H1 (cell line): ENCODE measurements at regions not wholly inside any gene's neighbourhood (a gene's known extent, or its start where the extent isn't known, plus 50 kb on each side); places are given as distances from the start of the nearest gene placed in this dataset.

Experiments used
- BACH1 ChIP-seq: IDR thresholded peaks from 2 replicates; pipeline ENCODE4 v1.6.1; 2012; ENCODE audit warnings: low read length, improper control_type of control experiment
- CTCF ChIP-seq, 3 experiments: IDR thresholded peaks; 1 replicate in 2 of 3; 2 replicates in 1 of 3; pipeline versions ENCODE4 v1.5.1 to v1.6.1; 2011; ENCODE audit warnings: low read length in 3 of 3, mild to moderate bottlenecking in 3 of 3, inconsistent platforms in 2 of 3, low read depth in 1 of 3, moderate library complexity in 1 of 3; ENCODE audit not compliant: insufficient read depth in 1 of 3; ENCODE audit errors: control extremely low read depth in 1 of 3
- POLR2AphosphoS5 ChIP-seq: IDR thresholded peaks from 2 replicates; pipeline ENCODE4 v1.6.1; 2011; ENCODE audit warnings: low read depth, low read length

DNA sequence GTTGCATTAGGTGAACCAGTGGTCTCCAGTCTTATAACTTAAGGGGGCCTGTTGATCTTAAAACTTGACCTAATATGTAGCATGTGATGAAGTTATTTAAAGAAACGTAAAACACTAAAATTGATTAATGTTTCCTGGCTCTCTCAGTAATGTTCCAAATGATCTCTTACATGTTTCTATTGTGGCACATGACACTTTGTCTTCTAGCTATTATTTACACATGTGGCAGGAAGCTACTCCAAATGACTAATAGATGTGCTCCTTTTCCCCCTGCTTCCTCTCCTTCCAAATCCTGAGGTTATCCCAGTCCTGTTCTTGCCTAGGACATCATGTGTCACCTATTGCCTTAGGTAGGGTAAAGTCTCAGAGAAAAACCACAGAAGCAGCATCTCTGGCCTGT lies 89.4 kb downstream of the FAS start:
- TF ChIP-seq BACH1 (no peak), POLR2AphosphoS5 (no peak), CTCF (IDR thresholded peaks at IDR 0.05; ENCODE audit: control extremely low read depth in 1 of 3, insufficient read depth in 1 of 3, low read depth in 1 of 3, low read length in 3 of 3) (no peak)
